Activated T-helper 17 cell treated with anti-CD3 and anti-CD28 coated beads, Interleukin-2, amount 50 U/mL, for 72 hours (primary cell): ENCODE measurements at regions not wholly inside any gene's neighbourhood (a gene's known extent, or its start where the extent isn't known, plus 50 kb on each side); places are given as distances from the start of the nearest gene placed in this dataset.

Source experiments
- ATAC-seq: fragments of 150-1000 bp; cut with Tn5 transposase; replicated peaks from 2 replicates; pipeline ENCODE4 v1.10.0; 2021; ENCODE audit warnings: mild to moderate bottlenecking, moderate library complexity
- H3K27ac Mint-ChIP-seq: one replicate; pipeline ENCODE4 v1.8.0; 2022; ENCODE audit warnings: mixed read lengths
- H3K27me3 Mint-ChIP-seq: one replicate; pipeline ENCODE4 v1.8.0; 2022; ENCODE audit warnings: mixed read lengths
- H3K36me3 Mint-ChIP-seq: one replicate; pipeline ENCODE4 v1.8.0; 2022; ENCODE audit warnings: low read depth, mild to moderate bottlenecking, mixed read lengths
- H3K4me1 Mint-ChIP-seq: one replicate; pipeline ENCODE4 v1.8.0; 2022; ENCODE audit warnings: mixed read lengths
- H3K4me3 Mint-ChIP-seq: one replicate; pipeline ENCODE4 v1.8.0; 2022; ENCODE audit warnings: mild to moderate bottlenecking, mixed read lengths
- H3K9me3 Mint-ChIP-seq: one replicate; pipeline ENCODE4 v1.8.0; 2022; ENCODE audit warnings: mixed read lengths

- Mint-ChIP-seq H3K36me3 (no peaks in the 10 kb centered on the region), H3K9me3 (no peaks in the 10 kb centered on the region), H3K27me3 (peaks cover 11% of the 10 kb centered on the region), H3K4me3 (no peak overlapping the region), H3K27ac (no peak overlapping the region), H3K4me1 (no peaks in the 10 kb centered on the region)
- no peak for ATAC-seq
These were observed 836.4 kb downstream of the TBC1D22A start for GRCh38 chr22:47598864-47599263.

GRCh38 chr22:47597041-47597440 lies 834.6 kb downstream of the TBC1D22A start:
- Mint-ChIP-seq H3K4me3 (no peak overlapping the region), H3K27me3 (peaks cover 9% of the 10 kb centered on the region), H3K9me3 (no peaks in the 10 kb centered on the region), H3K4me1 (no peaks in the 10 kb centered on the region), H3K36me3 (no peaks in the 10 kb centered on the region), H3K27ac (no peak overlapping the region)
- ATAC-seq: no peak

GRCh38 chr22:47596176-47596690 lies 833.8 kb downstream of the TBC1D22A start:
- Mint-ChIP-seq H3K9me3 (no peaks in the 10 kb centered on the region), H3K4me3 (no peak overlapping the region), H3K27ac (no peak overlapping the region), H3K36me3 (no peaks in the 10 kb centered on the region), H3K4me1 (no peaks in the 10 kb centered on the region), H3K27me3 (peaks cover 4% of the 10 kb centered on the region)
- no peak for ATAC-seq

- H3K4me3 Mint-ChIP-seq: no peak overlapping the region
- no peaks in the 10 kb centered on the region for H3K27me3 Mint-ChIP-seq
- ATAC-seq: no peak
- no peak overlapping the region for H3K27ac Mint-ChIP-seq
- no peaks in the 10 kb centered on the region for H3K9me3 Mint-ChIP-seq
- H3K4me1 Mint-ChIP-seq: no peaks in the 10 kb centered on the region
- no peaks in the 10 kb centered on the region for H3K36me3 Mint-ChIP-seq
These were observed 832.5 kb downstream of the TBC1D22A start for GRCh38 chr22:47594836-47595521.

- Mint-ChIP-seq H3K9me3 (no peaks in the 10 kb centered on the region), H3K27me3 (peaks cover 3% of the 10 kb centered on the region), H3K36me3 (no peaks in the 10 kb centered on the region), H3K4me1 (no peaks in the 10 kb centered on the region), H3K27ac (no peak overlapping the region), H3K4me3 (no peak overlapping the region)
- ATAC-seq: no peak
These were observed 831.5 kb downstream of the TBC1D22A start for GRCh38 chr22:47593911-47594311.

- Mint-ChIP-seq H3K27me3 (peaks cover 3% of the 10 kb centered on the region), H3K36me3 (no peaks in the 10 kb centered on the region), H3K27ac (no peak overlapping the region), H3K4me1 (no peaks in the 10 kb centered on the region), H3K9me3 (no peaks in the 10 kb centered on the region), H3K4me3 (no peak overlapping the region)
- no peak for ATAC-seq
These were observed 830.8 kb downstream of the TBC1D22A start for GRCh38 chr22:47593291-47593690.

GRCh38 chr22:47592791-47593190 lies 830.3 kb downstream of the TBC1D22A start:
- no peak for ATAC-seq
- H3K36me3 Mint-ChIP-seq: no peaks in the 10 kb centered on the region
- no peak overlapping the region for H3K27ac Mint-ChIP-seq

GRCh38 chr22:47591709-47592108 lies 829.3 kb downstream of the TBC1D22A start:
- peaks cover 3% of the 10 kb centered on the region for H3K27me3 Mint-ChIP-seq
- H3K36me3 Mint-ChIP-seq: no peaks in the 10 kb centered on the region
- no peaks in the 10 kb centered on the region for H3K9me3 Mint-ChIP-seq
- no peak overlapping the region for H3K4me3 Mint-ChIP-seq
- ATAC-seq: no peak
- H3K27ac Mint-ChIP-seq: no peak overlapping the region
- H3K4me1 Mint-ChIP-seq: no peaks in the 10 kb centered on the region

More at GRCh38 chr22:47592791-47593190, 830.3 kb downstream of the TBC1D22A start:
- no peaks in the 10 kb centered on the region for H3K9me3 Mint-ChIP-seq
- H3K27me3 Mint-ChIP-seq: peaks cover 3% of the 10 kb centered on the region
- no peak overlapping the region for H3K4me3 Mint-ChIP-seq
- H3K4me1 Mint-ChIP-seq: no peaks in the 10 kb centered on the region

GRCh38 chr22:47591016-47591415 lies 828.6 kb downstream of the TBC1D22A start:
- Mint-ChIP-seq H3K4me3 (no peak overlapping the region), H3K4me1 (no peaks in the 10 kb centered on the region), H3K27me3 (peaks cover 3% of the 10 kb centered on the region), H3K9me3 (no peaks in the 10 kb centered on the region), H3K36me3 (no peaks in the 10 kb centered on the region), H3K27ac (no peak overlapping the region)
- no peak for ATAC-seq

- Mint-ChIP-seq H3K4me1 (no peaks in the 10 kb centered on the region), H3K4me3 (no peak overlapping the region), H3K27ac (no peak overlapping the region), H3K36me3 (no peaks in the 10 kb centered on the region), H3K9me3 (peaks cover 4% of the 10 kb centered on the region), H3K27me3 (peaks cover 3% of the 10 kb centered on the region)
- ATAC-seq: no peak
These were observed 827.1 kb downstream of the TBC1D22A start for GRCh38 chr22:47589271-47590250.

GRCh38 chr22:47588578-47588960 lies 826.1 kb downstream of the TBC1D22A start:
- H3K27me3 Mint-ChIP-seq: peaks cover 3% of the 10 kb centered on the region
- no peak overlapping the region for H3K4me3 Mint-ChIP-seq
- no peaks in the 10 kb centered on the region for H3K36me3 Mint-ChIP-seq
- no peak for ATAC-seq
- no peak overlapping the region for H3K27ac Mint-ChIP-seq
- H3K9me3 Mint-ChIP-seq: peaks cover 4% of the 10 kb centered on the region
- no peaks in the 10 kb centered on the region for H3K4me1 Mint-ChIP-seq

- H3K4me1 Mint-ChIP-seq: no peaks in the 10 kb centered on the region
- ATAC-seq: no peak
- no peak overlapping the region for H3K27ac Mint-ChIP-seq
- peaks cover 4% of the 10 kb centered on the region for H3K9me3 Mint-ChIP-seq
- peaks cover 3% of the 10 kb centered on the region for H3K27me3 Mint-ChIP-seq
- no peak overlapping the region for H3K4me3 Mint-ChIP-seq
- no peaks in the 10 kb centered on the region for H3K36me3 Mint-ChIP-seq
These were observed 825.6 kb downstream of the TBC1D22A start for GRCh38 chr22:47587861-47588577.

- ATAC-seq: no peak
- Mint-ChIP-seq H3K27me3 (peaks cover 3% of the 10 kb centered on the region), H3K9me3 (peaks cover 4% of the 10 kb centered on the region), H3K36me3 (no peaks in the 10 kb centered on the region), H3K4me3 (no peak overlapping the region), H3K27ac (no peak overlapping the region), H3K4me1 (no peaks in the 10 kb centered on the region)
These were observed 824.9 kb downstream of the TBC1D22A start for GRCh38 chr22:47587361-47587760.

- no peak overlapping the region for H3K27ac Mint-ChIP-seq
- H3K36me3 Mint-ChIP-seq: no peaks in the 10 kb centered on the region
- peaks cover 3% of the 10 kb centered on the region for H3K27me3 Mint-ChIP-seq
- no peak for ATAC-seq
- H3K4me1 Mint-ChIP-seq: no peaks in the 10 kb centered on the region
- H3K4me3 Mint-ChIP-seq: no peak overlapping the region
- H3K9me3 Mint-ChIP-seq: peaks cover 4% of the 10 kb centered on the region
These were observed 824.5 kb downstream of the TBC1D22A start for GRCh38 chr22:47586946-47587345.
